ENCODE measurements at regions not wholly inside any gene's neighbourhood (a gene's known extent, or its start where the extent isn't known, plus 50 kb on each side); places are given as distances from the start of the nearest gene placed in this dataset.
"Not testable (repeated sequence)": the region's sequence is repeated elsewhere in the genome, so short reads cannot be mapped to it uniquely, and the experiment has no call there.

- no peak for DNase-seq
Observed at GRCh38 chr7:136163340-136163801, 186.2 kb upstream of the MTPN start.

GRCh38 chr7:136150311-136150710 lies 173.2 kb upstream of the MTPN start:
- DNase-seq: no peak

GRCh38 chr7:136148920-136149319 lies 171.8 kb upstream of the MTPN start:
- no peak for DNase-seq

- no peak for DNase-seq
Observed at GRCh38 chr7:136146925-136147324, 169.8 kb upstream of the MTPN start.

- DNase-seq: no peak
Observed at GRCh38 chr7:136144182-136144581, 167.0 kb upstream of the MTPN start.

- no peak for DNase-seq
Observed at GRCh38 chr7:136143271-136143670, 166.1 kb upstream of the MTPN start.

- DNase-seq: no peak
Observed at GRCh38 chr7:136142583-136142982, 165.4 kb upstream of the MTPN start.

GRCh38 chr7:136140469-136140868 lies 163.3 kb upstream of the MTPN start:
- DNase-seq: no peak

- no peak for DNase-seq
Observed at GRCh38 chr7:136139417-136139816, 162.3 kb upstream of the MTPN start.

GRCh38 chr7:136138991-136139390 lies 161.8 kb upstream of the MTPN start:
- DNase-seq: no peak

- DNase-seq: no peak
Observed at GRCh38 chr7:136136906-136137454, 159.8 kb upstream of the MTPN start.

GRCh38 chr7:136134503-136134902 lies 157.3 kb upstream of the MTPN start:
- no peak for DNase-seq

GRCh38 chr7:136133551-136133950 lies 156.4 kb upstream of the MTPN start:
- no peak for DNase-seq

GRCh38 chr7:136131304-136131630 lies 154.1 kb upstream of the MTPN start:
- DNase-seq: no peak

GRCh38 chr7:136130511-136131303 lies 153.5 kb upstream of the MTPN start:
- DNase-seq: no peak

GRCh38 chr7:136128050-136128449 lies 150.9 kb upstream of the MTPN start:
- no peak for DNase-seq

GRCh38 chr7:136123352-136123751 lies 146.2 kb upstream of the MTPN start:
- DNase-seq: no peak

GRCh38 chr7:136122026-136122425 lies 144.9 kb upstream of the MTPN start:
- no peak for DNase-seq

GRCh38 chr7:136117539-136117938 lies 140.4 kb upstream of the MTPN start:
- DNase-seq: no peak

- DNase-seq: no peak
Observed at GRCh38 chr7:136116186-136116585, 139.0 kb upstream of the MTPN start.

- peak; percentile 9 for DNase-seq
Observed at GRCh38 chr7:136114966-136115762, 138.0 kb upstream of the MTPN start.

- not testable (repeated sequence) for DNase-seq
Observed at GRCh38 chr7:136114467-136114866, 137.3 kb upstream of the MTPN start.

GRCh38 chr7:136109037-136109436 lies 131.9 kb upstream of the MTPN start:
- not testable (repeated sequence) for DNase-seq

- no peak for DNase-seq
Observed at GRCh38 chr7:136105191-136105590, 128.0 kb upstream of the MTPN start.

Data from NCI-H774 (cell line).